Stimulated activated naive CD8-positive, alpha-beta T cell treated with anti-CD3 and anti-CD28 coated beads, Interleukin-15, Interleukin-2, amounts not matched to agents 100 ng/mL and 50 ng/mL, for 24 hours (primary cell): ENCODE measurements at regions not wholly inside any gene's neighbourhood (a gene's known extent, or its start where the extent isn't known, plus 50 kb on each side); places are given as distances from the start of the nearest gene placed in this dataset.

ENCODE experiments used
- H3K27ac Mint-ChIP-seq: one replicate; pipeline ENCODE4 v1.8.0; 2021; ENCODE audit warnings: mild to moderate bottlenecking, mixed read lengths
- H3K27me3 Mint-ChIP-seq: one replicate; pipeline ENCODE4 v1.8.0; 2021; ENCODE audit warnings: mixed read lengths
- H3K36me3 Mint-ChIP-seq: one replicate; pipeline ENCODE4 v1.8.0; 2021; ENCODE audit warnings: low read depth, mixed read lengths
- H3K4me1 Mint-ChIP-seq: one replicate; pipeline ENCODE4 v1.8.0; 2021; ENCODE audit warnings: low read depth, mixed read lengths
- H3K4me3 Mint-ChIP-seq: one replicate; pipeline ENCODE4 v1.8.0; 2021; ENCODE audit warnings: mild to moderate bottlenecking, mixed read lengths
- H3K9me3 Mint-ChIP-seq: one replicate; pipeline ENCODE4 v1.8.0; 2021; ENCODE audit warnings: mixed read lengths

GRCh38 chr9:96183751-96184150 lies 118.2 kb downstream of the HSD17B3 start:
- H3K4me3 Mint-ChIP-seq = no peak overlapping the region
- no peak overlapping the region for H3K27ac Mint-ChIP-seq
- peaks cover 50% of the 10 kb centered on the region for H3K27me3 Mint-ChIP-seq
- H3K4me1 Mint-ChIP-seq = no peaks in the 10 kb centered on the region
- H3K36me3 Mint-ChIP-seq = no peaks in the 10 kb centered on the region
- H3K9me3 Mint-ChIP-seq = peaks cover 9% of the 10 kb centered on the region

- Mint-ChIP-seq H3K4me3 (no peak overlapping the region), H3K27me3 (peaks cover 39% of the 10 kb centered on the region), H3K36me3 (no peaks in the 10 kb centered on the region), H3K27ac (no peak overlapping the region), H3K4me1 (no peaks in the 10 kb centered on the region), H3K9me3 (no peaks in the 10 kb centered on the region)
These were observed 123.8 kb downstream of the HSD17B3 start for GRCh38 chr9:96178153-96178552.

GRCh38 chr9:96177719-96178028 lies 124.3 kb downstream of the HSD17B3 start:
- no peak overlapping the region for H3K4me3 Mint-ChIP-seq
- no peaks in the 10 kb centered on the region for H3K36me3 Mint-ChIP-seq
- H3K27ac Mint-ChIP-seq = no peak overlapping the region
- peaks cover 42% of the 10 kb centered on the region for H3K27me3 Mint-ChIP-seq
- H3K9me3 Mint-ChIP-seq = no peaks in the 10 kb centered on the region
- no peaks in the 10 kb centered on the region for H3K4me1 Mint-ChIP-seq

GRCh38 chr9:96177005-96177718 lies 124.8 kb downstream of the HSD17B3 start:
- Mint-ChIP-seq H3K4me3 (no peak overlapping the region), H3K4me1 (no peaks in the 10 kb centered on the region), H3K36me3 (no peaks in the 10 kb centered on the region), H3K9me3 (no peaks in the 10 kb centered on the region), H3K27me3 (peaks cover 42% of the 10 kb centered on the region), H3K27ac (no peak overlapping the region)

GRCh38 chr9:96175796-96176195 lies 126.2 kb downstream of the HSD17B3 start:
- Mint-ChIP-seq H3K27ac (no peak overlapping the region), H3K36me3 (no peaks in the 10 kb centered on the region), H3K9me3 (no peaks in the 10 kb centered on the region), H3K4me3 (no peak overlapping the region), H3K4me1 (no peaks in the 10 kb centered on the region), H3K27me3 (peaks cover 36% of the 10 kb centered on the region)

- Mint-ChIP-seq H3K4me1 (no peaks in the 10 kb centered on the region), H3K27ac (no peak overlapping the region), H3K4me3 (no peak overlapping the region), H3K9me3 (no peaks in the 10 kb centered on the region), H3K36me3 (no peaks in the 10 kb centered on the region), H3K27me3 (peaks cover 33% of the 10 kb centered on the region)
These were observed 127.0 kb downstream of the HSD17B3 start for GRCh38 chr9:96175001-96175400.

GRCh38 chr9:96174371-96174770 lies 127.6 kb downstream of the HSD17B3 start:
- peaks cover 33% of the 10 kb centered on the region for H3K27me3 Mint-ChIP-seq
- no peak overlapping the region for H3K27ac Mint-ChIP-seq
- no peak overlapping the region for H3K4me3 Mint-ChIP-seq
- no peaks in the 10 kb centered on the region for H3K9me3 Mint-ChIP-seq
- H3K36me3 Mint-ChIP-seq = no peaks in the 10 kb centered on the region
- no peaks in the 10 kb centered on the region for H3K4me1 Mint-ChIP-seq

GRCh38 chr9:96173640-96174039 lies 128.3 kb downstream of the HSD17B3 start:
- H3K4me1 Mint-ChIP-seq = no peaks in the 10 kb centered on the region
- no peak overlapping the region for H3K27ac Mint-ChIP-seq
- H3K36me3 Mint-ChIP-seq = no peaks in the 10 kb centered on the region
- no peak overlapping the region for H3K4me3 Mint-ChIP-seq
- no peaks in the 10 kb centered on the region for H3K9me3 Mint-ChIP-seq
- H3K27me3 Mint-ChIP-seq = peaks cover 30% of the 10 kb centered on the region

- Mint-ChIP-seq H3K27ac (no peak overlapping the region), H3K27me3 (peaks cover 25% of the 10 kb centered on the region), H3K4me3 (no peak overlapping the region), H3K36me3 (no peaks in the 10 kb centered on the region), H3K9me3 (no peaks in the 10 kb centered on the region), H3K4me1 (no peaks in the 10 kb centered on the region)
These were observed 129.2 kb downstream of the HSD17B3 start for GRCh38 chr9:96172797-96173196.

GRCh38 chr9:96171728-96172127 lies 130.2 kb downstream of the HSD17B3 start:
- no peaks in the 10 kb centered on the region for H3K9me3 Mint-ChIP-seq
- no peaks in the 10 kb centered on the region for H3K36me3 Mint-ChIP-seq
- no peak overlapping the region for H3K27ac Mint-ChIP-seq
- H3K4me1 Mint-ChIP-seq = no peaks in the 10 kb centered on the region
- no peak overlapping the region for H3K4me3 Mint-ChIP-seq
- peaks cover 23% of the 10 kb centered on the region for H3K27me3 Mint-ChIP-seq

GRCh38 chr9:96169901-96170300 lies 132.1 kb downstream of the HSD17B3 start:
- Mint-ChIP-seq H3K27me3 (peaks cover 14% of the 10 kb centered on the region), H3K4me3 (no peak overlapping the region), H3K4me1 (no peaks in the 10 kb centered on the region), H3K9me3 (no peaks in the 10 kb centered on the region), H3K27ac (no peak overlapping the region), H3K36me3 (no peaks in the 10 kb centered on the region)

GRCh38 chr9:96169484-96169883 lies 132.5 kb downstream of the HSD17B3 start:
- no peaks in the 10 kb centered on the region for H3K4me1 Mint-ChIP-seq
- H3K27me3 Mint-ChIP-seq = peaks cover 14% of the 10 kb centered on the region
- no peaks in the 10 kb centered on the region for H3K9me3 Mint-ChIP-seq
- H3K4me3 Mint-ChIP-seq = no peak overlapping the region
- H3K36me3 Mint-ChIP-seq = no peaks in the 10 kb centered on the region
- no peak overlapping the region for H3K27ac Mint-ChIP-seq

GRCh38 chr9:96168882-96169281 lies 133.1 kb downstream of the HSD17B3 start:
- peaks cover 14% of the 10 kb centered on the region for H3K27me3 Mint-ChIP-seq
- no peaks in the 10 kb centered on the region for H3K9me3 Mint-ChIP-seq
- no peak overlapping the region for H3K4me3 Mint-ChIP-seq
- no peak overlapping the region for H3K27ac Mint-ChIP-seq
- H3K36me3 Mint-ChIP-seq = no peaks in the 10 kb centered on the region
- no peaks in the 10 kb centered on the region for H3K4me1 Mint-ChIP-seq

- H3K9me3 Mint-ChIP-seq = no peaks in the 10 kb centered on the region
- peaks cover 5% of the 10 kb centered on the region for H3K27me3 Mint-ChIP-seq
- H3K4me3 Mint-ChIP-seq = no peak overlapping the region
- no peaks in the 10 kb centered on the region for H3K4me1 Mint-ChIP-seq
- H3K27ac Mint-ChIP-seq = no peak overlapping the region
- H3K36me3 Mint-ChIP-seq = no peaks in the 10 kb centered on the region
These were observed 135.0 kb downstream of the HSD17B3 start for GRCh38 chr9:96167011-96167410.

GRCh38 chr9:96164268-96164683 lies 137.7 kb downstream of the HSD17B3 start:
- no peak overlapping the region for H3K4me3 Mint-ChIP-seq
- H3K36me3 Mint-ChIP-seq = no peaks in the 10 kb centered on the region
- no peak overlapping the region for H3K27ac Mint-ChIP-seq
- peaks cover 2% of the 10 kb centered on the region for H3K4me1 Mint-ChIP-seq
- H3K9me3 Mint-ChIP-seq = no peaks in the 10 kb centered on the region
- H3K27me3 Mint-ChIP-seq = peaks cover 18% of the 10 kb centered on the region

GRCh38 chr9:96163712-96164111 lies 138.3 kb downstream of the HSD17B3 start:
- Mint-ChIP-seq H3K27me3 (peaks cover 21% of the 10 kb centered on the region), H3K36me3 (no peaks in the 10 kb centered on the region), H3K27ac (no peak overlapping the region), H3K4me1 (peaks cover 8% of the 10 kb centered on the region), H3K9me3 (no peaks in the 10 kb centered on the region), H3K4me3 (no peak overlapping the region)
